Fibroblast of skin of left biceps (primary cell): ENCODE measurements at regions not wholly inside any gene's neighbourhood (a gene's known extent, or its start where the extent isn't known, plus 50 kb on each side); places are given as distances from the start of the nearest gene placed in this dataset.
"Not testable (repeated sequence)": the region's sequence is repeated elsewhere in the genome, so short reads cannot be mapped to it uniquely, and the experiment has no call there.

Source experiments
- DNase-seq, 2 experiments: peaks; one replicate each; pipeline ENCODE4 v3.0.0-alpha.2; 2013; ENCODE audit warnings: low read depth in 2 of 2

- DNase-seq, result no peak
Measured at GRCh38 chr11:90669094-90669493, 446.2 kb upstream of the CHORDC1 start.

DNA sequence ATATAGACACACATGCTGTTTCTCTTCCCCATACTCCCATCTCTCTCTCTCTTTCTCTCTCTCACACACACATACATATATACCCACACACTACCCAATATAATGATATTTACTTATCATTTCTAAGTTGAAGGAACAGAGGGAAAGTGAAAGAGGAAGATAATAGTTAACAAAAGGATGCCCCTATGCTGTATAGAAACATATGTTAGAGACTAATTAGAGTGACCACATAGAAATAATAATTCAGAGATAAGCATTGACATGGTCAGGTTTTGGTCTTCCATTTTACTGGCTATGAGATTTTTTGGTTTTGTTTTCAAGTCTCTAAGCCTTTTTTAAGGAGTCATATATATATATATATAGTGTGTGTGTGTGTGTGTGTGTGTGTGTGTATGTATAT, 445.7 kb upstream of the CHORDC1 start:
- DNase-seq, result no peak

- no peak for DNase-seq
Measured at GRCh38 chr11:90661233-90661632, 438.4 kb upstream of the CHORDC1 start.

DNA sequence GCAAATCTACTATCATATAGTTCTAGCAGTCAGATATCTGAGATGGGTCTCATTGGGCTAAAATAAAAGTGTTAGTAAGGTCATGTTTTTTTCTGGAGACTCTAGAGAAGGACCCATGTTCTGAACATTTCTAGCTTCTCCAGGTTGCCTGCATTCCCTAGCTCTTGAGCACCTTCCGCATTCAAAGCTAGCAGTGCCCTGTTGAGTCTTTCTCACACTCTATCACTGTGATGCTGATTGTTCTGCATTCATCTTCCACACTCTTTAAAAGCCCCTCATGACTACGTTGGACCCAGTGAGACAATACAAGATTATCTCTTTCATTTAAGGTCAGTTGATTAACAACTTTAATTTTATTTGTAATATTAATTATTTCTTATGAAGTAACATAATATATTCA, 433.3 kb upstream of the CHORDC1 start:
- DNase-seq, result no peak

- no peak for DNase-seq
Measured at GRCh38 chr11:90650153-90650552, 427.3 kb upstream of the CHORDC1 start.

DNA sequence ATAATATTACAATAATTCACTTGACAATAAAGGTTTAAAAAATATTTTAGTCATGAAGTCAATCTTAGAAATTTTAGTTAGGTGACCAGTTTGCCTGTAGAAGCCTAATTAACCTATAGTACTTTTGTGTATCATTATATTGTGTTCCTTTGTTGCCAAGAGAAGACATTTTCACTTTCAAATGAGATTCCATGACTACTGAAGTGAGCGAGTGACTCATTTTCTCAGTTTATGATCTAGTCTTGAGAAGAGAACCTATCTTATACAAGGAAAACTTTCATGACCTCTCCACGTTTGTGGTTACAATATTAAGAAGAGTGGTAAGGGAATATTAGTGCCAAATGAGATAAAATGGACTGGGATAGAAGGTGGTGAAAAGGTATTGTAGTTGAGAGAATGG, 423.9 kb upstream of the CHORDC1 start:
- DNase-seq, result no peak

DNA sequence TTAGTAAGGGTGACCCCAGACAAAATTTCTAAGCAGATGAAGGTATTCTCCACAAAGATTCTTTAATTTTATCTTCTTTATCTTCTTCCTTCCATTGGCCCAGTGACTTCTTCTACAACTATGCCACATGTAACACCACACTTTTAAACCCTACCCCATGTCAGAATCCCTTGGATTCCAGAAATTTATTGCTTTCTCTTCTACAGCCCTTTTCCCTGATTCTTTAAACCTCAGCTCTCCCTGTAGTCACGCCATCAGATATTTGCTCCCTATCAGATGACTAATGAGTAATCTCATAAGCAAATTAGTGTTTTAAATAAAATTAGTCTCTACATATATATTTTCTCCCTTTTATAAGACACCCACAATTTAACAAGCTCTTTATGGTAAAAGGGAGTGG, 423.4 kb upstream of the CHORDC1 start:
- DNase-seq, result no peak

DNA sequence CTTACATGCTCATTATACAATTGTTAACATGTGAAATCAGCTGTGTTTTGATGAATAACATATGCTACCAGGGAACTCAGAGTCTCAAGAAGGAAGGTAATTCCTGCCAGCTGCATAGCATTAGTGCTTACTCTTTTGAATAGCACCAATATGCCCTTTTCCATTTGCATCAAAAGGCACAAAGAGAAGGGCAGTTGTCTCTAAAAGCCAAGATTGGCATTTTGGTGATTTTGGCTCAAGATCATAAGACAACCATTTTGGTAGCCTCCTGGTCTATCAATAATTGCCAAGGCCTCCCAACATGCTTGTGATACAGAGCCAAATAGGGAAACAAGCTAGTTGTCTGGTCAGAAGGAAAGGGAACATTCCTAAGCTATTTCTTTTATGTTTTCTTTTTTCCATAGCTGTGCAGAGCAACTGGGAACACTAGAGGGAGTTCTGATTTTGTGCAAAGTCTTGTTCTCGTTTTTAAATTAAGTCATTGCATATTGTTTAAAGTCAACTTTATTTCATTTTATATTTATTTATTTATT, 416.7 kb upstream of the CHORDC1 start:
- peak; percentile 19 to 20 for DNase-seq

DNA sequence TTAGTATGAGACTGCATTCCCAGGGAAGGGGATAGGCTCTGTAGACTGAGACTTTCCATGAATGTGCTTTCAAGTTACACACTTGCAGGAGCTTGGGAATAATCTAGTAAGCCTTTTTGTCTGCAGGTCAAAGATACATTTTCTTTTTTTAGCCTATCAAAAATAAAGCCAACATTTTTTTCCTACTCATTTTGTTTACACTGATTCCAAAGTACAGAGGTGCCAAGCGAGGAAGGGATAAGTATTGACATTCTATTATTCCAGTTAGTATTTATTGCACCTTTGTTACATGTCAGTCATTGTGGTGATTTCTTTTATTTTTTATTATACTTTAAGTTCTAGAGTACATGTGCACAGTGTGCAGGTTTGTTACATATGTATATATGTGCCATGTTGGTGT, 413.0 kb upstream of the CHORDC1 start:
- DNase-seq, result no peak

DNA sequence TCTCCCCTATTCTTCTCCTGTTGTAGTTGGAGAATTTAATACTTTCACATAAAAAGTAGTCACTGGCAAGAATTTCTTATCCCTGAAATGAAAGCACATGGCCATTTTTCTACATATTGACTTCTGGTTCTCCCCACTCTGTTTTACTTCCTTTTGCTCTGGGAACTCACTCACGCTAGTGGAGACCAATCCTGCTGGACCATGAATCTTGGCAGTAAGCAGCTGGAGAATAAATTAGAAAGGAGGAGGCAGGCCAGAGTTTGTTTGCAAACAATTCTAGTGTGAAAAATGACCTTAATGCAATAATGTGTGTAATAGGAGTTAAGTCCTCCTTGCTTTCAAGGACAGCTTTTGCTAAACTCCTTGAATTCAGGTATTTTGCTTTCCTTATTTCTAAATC, 412.3 kb upstream of the CHORDC1 start:
- DNase-seq, result no peak

- DNase-seq, result no peak
Measured at GRCh38 chr11:90630176-90630575, 407.3 kb upstream of the CHORDC1 start.

- no peak for DNase-seq
Measured at GRCh38 chr11:90629229-90629806, 406.5 kb upstream of the CHORDC1 start.

- DNase-seq, result no peak
Measured at GRCh38 chr11:90614318-90614717, 391.5 kb upstream of the CHORDC1 start.

GRCh38 chr11:90613037-90613436, 390.2 kb upstream of the CHORDC1 start:
- not testable (repeated sequence) for DNase-seq

DNA sequence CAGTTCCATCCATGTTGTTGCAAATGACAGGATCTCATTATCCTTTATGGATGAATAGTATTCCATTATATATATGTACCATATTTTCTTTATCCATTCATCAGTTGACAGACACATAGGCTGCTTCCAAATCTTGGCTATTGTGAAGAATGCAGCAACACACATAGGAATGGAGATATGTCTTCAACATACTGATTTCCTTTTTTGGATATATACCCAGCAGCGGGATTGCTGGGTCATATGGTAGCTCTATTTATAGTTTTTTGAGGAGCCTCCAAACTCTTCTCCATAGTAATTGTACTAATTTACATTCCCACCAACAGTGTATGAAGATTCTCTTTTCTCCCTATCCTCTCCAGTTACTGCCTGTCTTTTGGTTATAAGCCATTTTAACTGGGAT, 383.9 kb upstream of the CHORDC1 start:
- DNase-seq, result no peak

GRCh38 chr11:90601261-90601660, 378.4 kb upstream of the CHORDC1 start:
- DNase-seq, result no peak

GRCh38 chr11:90594658-90595057, 371.8 kb upstream of the CHORDC1 start:
- DNase-seq, result no peak

- no peak for DNase-seq
Measured at GRCh38 chr11:90593099-90593498, 370.2 kb upstream of the CHORDC1 start.

GRCh38 chr11:90590286-90590685, 367.4 kb upstream of the CHORDC1 start:
- no peak for DNase-seq

- DNase-seq, result no peak
Measured at GRCh38 chr11:90589735-90590134, 366.9 kb upstream of the CHORDC1 start.

DNA sequence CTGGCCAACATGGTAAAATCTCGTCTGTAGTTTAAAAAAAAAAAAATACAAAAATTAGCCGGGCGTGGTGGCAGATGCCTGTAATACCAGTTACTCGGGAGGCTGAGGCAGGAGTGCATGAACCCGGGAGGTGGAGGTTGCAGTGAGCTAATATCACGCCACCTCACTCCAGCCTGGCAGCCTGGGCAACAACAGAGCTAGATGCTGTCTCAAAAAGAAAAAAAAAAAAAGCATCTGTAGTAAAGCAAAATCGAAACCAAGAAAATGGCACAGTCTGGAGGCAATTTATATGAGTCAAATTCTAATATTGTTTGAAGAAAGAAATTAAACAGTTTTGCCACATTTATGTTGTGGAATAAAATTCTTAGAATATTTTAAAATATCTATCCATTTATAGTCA, 365.0 kb upstream of the CHORDC1 start:
- DNase-seq, result no peak

DNA sequence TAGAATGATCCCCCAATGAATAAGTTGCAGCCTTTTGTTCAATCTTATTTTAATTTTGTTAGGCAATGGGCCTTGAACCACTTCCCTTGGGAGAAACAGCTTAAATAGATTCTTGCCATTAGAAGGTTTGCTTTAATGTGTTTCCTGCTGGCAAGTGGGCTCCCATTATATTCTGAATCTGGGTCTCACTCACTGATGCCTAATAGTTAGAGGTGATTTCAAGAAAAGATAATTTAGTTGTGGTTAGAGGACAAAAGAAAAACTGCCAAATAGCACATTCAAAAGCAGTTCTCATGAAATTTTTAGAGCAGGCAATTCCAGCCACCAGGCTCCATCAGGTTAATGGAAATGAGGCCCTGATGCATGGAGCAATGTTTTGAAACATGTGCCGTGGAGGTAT, 362.6 kb upstream of the CHORDC1 start:
- no peak for DNase-seq

- DNase-seq, result not testable (repeated sequence)
Measured at GRCh38 chr11:90582999-90583398, 360.1 kb upstream of the CHORDC1 start.

GRCh38 chr11:90564531-90564930, 341.7 kb upstream of the CHORDC1 start:
- DNase-seq, result no peak
